ENCODE measurements at regions not wholly inside any gene's neighbourhood (a gene's known extent, or its start where the extent isn't known, plus 50 kb on each side); places are given as distances from the start of the nearest gene placed in this dataset.
A peak's percentile ranks its signal among the peaks of the same experiment; 100 is the strongest.

DNA sequence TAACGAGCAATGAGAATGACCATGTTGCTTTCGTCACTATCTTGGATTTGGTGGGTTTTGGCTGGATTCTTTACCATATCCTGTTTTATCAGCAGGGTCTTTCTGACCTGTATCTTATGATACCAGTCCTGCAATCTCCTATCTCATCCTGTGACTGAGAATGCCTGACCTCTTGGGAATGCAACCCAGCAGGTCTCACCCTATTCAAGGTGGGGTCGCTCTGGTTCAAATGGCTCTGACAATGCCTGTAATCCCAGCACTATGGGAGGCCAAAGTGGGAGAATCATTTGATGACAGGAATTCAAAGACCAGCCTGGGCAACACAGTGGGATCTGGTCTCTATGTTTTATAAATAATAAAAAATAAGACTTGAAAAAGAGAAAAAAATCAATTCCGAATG is 173.5 kb downstream of the ACTR3 start:
- no peak for DNase-seq (ENCODE audit: low read depth in 4 of 6, low spot score in 6 of 6)
- Histone ChIP-seq H3K36me3 (ENCODE audit: control insufficient read depth, insufficient read depth, low read length) (no peaks in the 10 kb centered on the region), H3K27me3 (ENCODE audit: control insufficient read depth, insufficient read depth, low read length) (no peaks in the 10 kb centered on the region), H3K4me3 (ENCODE audit: low read depth, low read length) (no peak overlapping the region), H3K9me3 (ENCODE audit: control insufficient read depth, insufficient read depth, low read length) (no peaks in the 10 kb centered on the region), H3K4me1 (ENCODE audit: control insufficient read depth, insufficient read depth, low read length) (no peaks in the 10 kb centered on the region), H3K27ac (ENCODE audit: low read depth, low read length) (no peak overlapping the region)
- no CpG with 5 or more reads among the region's 4 CpGs for WGBS (ENCODE audit: insufficient coverage)

GRCh38 chr2:114065731-114066130 is 175.8 kb downstream of the ACTR3 start:
- no peak overlapping the region for H3K27ac ChIP-seq (ENCODE audit: low read depth, low read length)
- 90% methylated on average over 3 of the region's 6 CpGs for WGBS (ENCODE audit: insufficient coverage)
- H3K27me3 ChIP-seq (ENCODE audit: control insufficient read depth, insufficient read depth, low read length): no peaks in the 10 kb centered on the region
- H3K9me3 ChIP-seq (ENCODE audit: control insufficient read depth, insufficient read depth, low read length): no peaks in the 10 kb centered on the region
- H3K4me1 ChIP-seq (ENCODE audit: control insufficient read depth, insufficient read depth, low read length): no peaks in the 10 kb centered on the region
- no peak overlapping the region for H3K4me3 ChIP-seq (ENCODE audit: low read depth, low read length)
- no peak for DNase-seq (ENCODE audit: low read depth in 4 of 6, low spot score in 6 of 6)
- H3K36me3 ChIP-seq (ENCODE audit: control insufficient read depth, insufficient read depth, low read length): no peaks in the 10 kb centered on the region

DNA sequence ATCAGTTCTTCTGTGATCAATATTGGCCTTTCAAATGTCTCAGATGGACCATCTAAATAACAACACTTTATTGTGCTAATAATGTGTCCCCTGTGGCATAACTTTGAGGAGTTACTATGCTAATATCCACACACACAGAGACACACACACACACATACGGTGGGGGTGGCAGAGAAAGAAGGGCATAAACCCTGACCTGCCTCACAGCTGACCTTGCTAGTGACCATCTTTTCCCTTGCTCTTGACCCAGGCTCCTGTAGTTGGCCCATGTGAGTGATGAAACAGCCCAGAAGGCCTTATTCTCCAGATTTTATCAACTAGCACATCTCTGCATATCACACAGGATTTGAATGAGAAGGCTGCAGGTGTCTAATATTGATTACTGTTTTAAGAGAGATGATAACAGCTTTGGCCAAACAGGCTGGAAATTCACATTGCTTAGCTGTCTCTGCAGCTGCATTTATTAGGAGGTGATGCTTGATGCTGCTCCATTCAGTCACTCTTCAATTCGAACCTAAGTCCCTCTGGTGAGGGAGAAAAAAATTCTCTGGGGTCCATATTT is 176.4 kb downstream of the ACTR3 start:
- WGBS (ENCODE audit: insufficient coverage): 71% methylated on average over 1 of the region's 2 CpGs
- H3K27me3 ChIP-seq (ENCODE audit: control insufficient read depth, insufficient read depth, low read length): no peaks in the 10 kb centered on the region

GRCh38 chr2:114068438-114068837 is 178.5 kb downstream of the ACTR3 start:
- H3K27me3 ChIP-seq (ENCODE audit: control insufficient read depth, insufficient read depth, low read length): no peaks in the 10 kb centered on the region
- H3K4me3 ChIP-seq (ENCODE audit: low read depth, low read length): no peak overlapping the region
- no peaks in the 10 kb centered on the region for H3K4me1 ChIP-seq (ENCODE audit: control insufficient read depth, insufficient read depth, low read length)
- no peak overlapping the region for H3K27ac ChIP-seq (ENCODE audit: low read depth, low read length)
- no CpG with 5 or more reads among the region's 3 CpGs for WGBS (ENCODE audit: insufficient coverage)
- DNase-seq (ENCODE audit: low read depth in 4 of 6, low spot score in 6 of 6): peak in 1 of 6 donors; percentile 6
- H3K36me3 ChIP-seq (ENCODE audit: control insufficient read depth, insufficient read depth, low read length): no peaks in the 10 kb centered on the region
- no peaks in the 10 kb centered on the region for H3K9me3 ChIP-seq (ENCODE audit: control insufficient read depth, insufficient read depth, low read length)

More for the DNA sequence above, 176.4 kb downstream of the ACTR3 start:
- no peak overlapping the region for H3K27ac ChIP-seq (ENCODE audit: low read depth, low read length)
- H3K36me3 ChIP-seq (ENCODE audit: control insufficient read depth, insufficient read depth, low read length): no peaks in the 10 kb centered on the region
- no peak overlapping the region for H3K4me3 ChIP-seq (ENCODE audit: low read depth, low read length)
- H3K9me3 ChIP-seq (ENCODE audit: control insufficient read depth, insufficient read depth, low read length): no peaks in the 10 kb centered on the region
- no peaks in the 10 kb centered on the region for H3K4me1 ChIP-seq (ENCODE audit: control insufficient read depth, insufficient read depth, low read length)
- DNase-seq (ENCODE audit: low read depth in 4 of 6, low spot score in 6 of 6): no peak

DNA sequence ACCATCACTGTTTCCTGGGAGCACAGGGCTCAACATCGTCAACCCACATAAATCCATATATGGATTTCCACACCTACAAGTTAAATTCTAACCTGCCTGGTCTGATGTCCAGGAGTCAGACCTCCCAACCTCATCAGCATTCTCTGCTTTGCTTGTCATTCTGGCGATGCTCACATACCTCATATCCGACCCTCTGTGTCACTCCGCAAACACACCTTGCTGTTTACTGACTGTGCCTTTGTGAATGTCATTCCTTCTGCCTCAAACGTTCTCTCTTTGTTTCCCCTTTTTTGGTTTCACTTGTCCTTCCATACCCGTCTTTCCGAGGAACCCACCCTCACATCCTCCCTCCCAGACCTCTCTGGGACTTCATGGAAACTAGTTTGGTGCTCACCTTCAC is 187.1 kb downstream of the ACTR3 start:
- no peaks in the 10 kb centered on the region for H3K27me3 ChIP-seq (ENCODE audit: control insufficient read depth, insufficient read depth, low read length)
- 86% methylated on average over 7 of the region's 7 CpGs for WGBS (ENCODE audit: insufficient coverage)
- H3K36me3 ChIP-seq (ENCODE audit: control insufficient read depth, insufficient read depth, low read length): no peaks in the 10 kb centered on the region
- peaks cover 4% of the 10 kb centered on the region for H3K9me3 ChIP-seq (ENCODE audit: control insufficient read depth, insufficient read depth, low read length)
- DNase-seq (ENCODE audit: low read depth in 4 of 6, low spot score in 6 of 6): no peak
- no peaks in the 10 kb centered on the region for H3K4me1 ChIP-seq (ENCODE audit: control insufficient read depth, insufficient read depth, low read length)
- H3K4me3 ChIP-seq (ENCODE audit: low read depth, low read length): no peak overlapping the region
- H3K27ac ChIP-seq (ENCODE audit: low read depth, low read length): no peak overlapping the region

DNA sequence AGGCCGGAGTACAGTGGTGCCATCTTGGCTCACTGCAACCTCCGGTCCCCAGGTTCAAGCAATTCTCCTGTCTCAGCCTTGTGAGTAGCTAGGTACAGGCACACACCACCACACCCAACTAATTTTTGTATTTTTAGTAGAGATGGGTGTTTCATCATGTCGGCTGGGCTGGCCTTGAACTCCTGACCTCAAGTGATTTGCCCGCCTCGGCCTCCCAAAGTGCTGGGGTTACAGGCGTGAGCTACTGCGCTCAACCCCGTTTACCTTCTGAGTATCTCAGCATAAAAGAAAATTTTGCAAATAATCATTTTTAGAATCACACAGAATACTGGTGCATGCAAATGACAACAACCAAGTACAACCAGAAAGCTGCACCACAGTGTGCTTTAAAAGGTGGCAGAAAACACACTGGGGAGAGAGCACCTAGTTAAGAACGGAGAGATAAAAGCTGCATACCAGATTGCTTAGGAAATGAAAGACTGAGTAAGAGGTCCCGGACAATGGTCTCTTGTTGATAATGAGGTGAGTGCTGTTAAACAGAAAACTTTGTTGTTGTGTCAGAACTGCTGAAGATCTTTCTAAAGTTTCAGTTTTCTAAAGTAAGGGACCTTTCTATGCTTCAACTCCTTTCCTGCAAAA is 189.6 kb downstream of the ACTR3 start:
- Histone ChIP-seq H3K36me3 (ENCODE audit: control insufficient read depth, insufficient read depth, low read length) (no peaks in the 10 kb centered on the region), H3K27me3 (ENCODE audit: control insufficient read depth, insufficient read depth, low read length) (no peaks in the 10 kb centered on the region), H3K9me3 (ENCODE audit: control insufficient read depth, insufficient read depth, low read length) (peaks cover 4% of the 10 kb centered on the region), H3K4me1 (ENCODE audit: control insufficient read depth, insufficient read depth, low read length) (no peaks in the 10 kb centered on the region), H3K27ac (ENCODE audit: low read depth, low read length) (no peak overlapping the region), H3K4me3 (ENCODE audit: low read depth, low read length) (no peak overlapping the region)
- DNase-seq (ENCODE audit: low read depth in 4 of 6, low spot score in 6 of 6): no peak
- WGBS (ENCODE audit: insufficient coverage): 79% methylated on average over 7 of the region's 10 CpGs

GRCh38 chr2:114082731-114083433 is 193.0 kb downstream of the ACTR3 start:
- WGBS (ENCODE audit: insufficient coverage): 100% methylated on average over 1 of the region's 7 CpGs

GRCh38 chr2:114083717-114084387 is 194.0 kb downstream of the ACTR3 start:
- no peak for DNase-seq (ENCODE audit: low read depth in 4 of 6, low spot score in 6 of 6)
- H3K4me3 ChIP-seq (ENCODE audit: low read depth, low read length): no peak overlapping the region
- 40% methylated on average over 2 of the region's 6 CpGs for WGBS (ENCODE audit: insufficient coverage)
- H3K9me3 ChIP-seq (ENCODE audit: control insufficient read depth, insufficient read depth, low read length): peaks cover 4% of the 10 kb centered on the region
- H3K27ac ChIP-seq (ENCODE audit: low read depth, low read length): no peak overlapping the region
- H3K4me1 ChIP-seq (ENCODE audit: control insufficient read depth, insufficient read depth, low read length): no peaks in the 10 kb centered on the region
- H3K27me3 ChIP-seq (ENCODE audit: control insufficient read depth, insufficient read depth, low read length): no peaks in the 10 kb centered on the region
- H3K36me3 ChIP-seq (ENCODE audit: control insufficient read depth, insufficient read depth, low read length): no peaks in the 10 kb centered on the region

More at GRCh38 chr2:114082731-114083433, 193.0 kb downstream of the ACTR3 start:
- H3K4me3 ChIP-seq (ENCODE audit: low read depth, low read length): no peak overlapping the region
- H3K4me1 ChIP-seq (ENCODE audit: control insufficient read depth, insufficient read depth, low read length): no peaks in the 10 kb centered on the region
- no peak overlapping the region for H3K27ac ChIP-seq (ENCODE audit: low read depth, low read length)
- H3K9me3 ChIP-seq (ENCODE audit: control insufficient read depth, insufficient read depth, low read length): peaks cover 4% of the 10 kb centered on the region
- no peaks in the 10 kb centered on the region for H3K27me3 ChIP-seq (ENCODE audit: control insufficient read depth, insufficient read depth, low read length)
- no peaks in the 10 kb centered on the region for H3K36me3 ChIP-seq (ENCODE audit: control insufficient read depth, insufficient read depth, low read length)
- DNase-seq (ENCODE audit: low read depth in 4 of 6, low spot score in 6 of 6): peak in 2 of 6 donors; percentile 21 to 24

GRCh38 chr2:114085238-114085637 is 195.3 kb downstream of the ACTR3 start:
- Histone ChIP-seq H3K27me3 (ENCODE audit: control insufficient read depth, insufficient read depth, low read length) (no peaks in the 10 kb centered on the region), H3K27ac (ENCODE audit: low read depth, low read length) (no peak overlapping the region), H3K36me3 (ENCODE audit: control insufficient read depth, insufficient read depth, low read length) (no peaks in the 10 kb centered on the region), H3K4me3 (ENCODE audit: low read depth, low read length) (no peak overlapping the region), H3K9me3 (ENCODE audit: control insufficient read depth, insufficient read depth, low read length) (peaks cover 4% of the 10 kb centered on the region), H3K4me1 (ENCODE audit: control insufficient read depth, insufficient read depth, low read length) (no peaks in the 10 kb centered on the region)
- WGBS (ENCODE audit: insufficient coverage): no CpG with 5 or more reads among the region's 1 CpG
- DNase-seq (ENCODE audit: low read depth in 4 of 6, low spot score in 6 of 6): no peak
